K562 (cell line): ENCODE measurements at regions not wholly inside any gene's neighbourhood (a gene's known extent, or its start where the extent isn't known, plus 50 kb on each side); places are given as distances from the start of the nearest gene placed in this dataset.

Source experiments
- ATAC-seq: fragments of 200-7000 bp; cut with Tn5 transposase; 3 replicates; pipeline ENCODE4 v1.9.1; 2020; ENCODE audit warnings: moderate library complexity
- BruUV-seq: library from RNA; stranded (reverse); fragments of 400-500 nt; replicated peaks from 2 replicates; lab custom pipeline; 2021; lab: Mats Ljungman, UMichigan
- CTCF ChIA-PET: fragments of 300-600 bp; formaldehyde crosslinking; extraction: SDS; loops from one replicate; lab custom pipeline; 2021; ENCODE audit warnings: low intra/inter-chr PET ratio; lab: Yijun Ruan, JAX
- POLR2A ChIA-PET: fragments of 300-600, 350-650 bp; sonication (Branson Sonifier 250); formaldehyde crosslinking; extraction: SDS; loops from one replicate; lab custom pipeline; 2021; ENCODE audit warnings: antibody characterized with exemption, inconsistent platforms; lab: Yijun Ruan, JAX
- DNase-seq, 4 experiments: peaks; one replicate each; pipeline versions ENCODE4 v3.0.0 to v3.0.0-alpha.2; 2011 to 2018; ENCODE audit warnings: low spot score in 3 of 4, mixed read lengths in 3 of 4; ENCODE audit errors: extremely low read depth in 1 of 4
- FAIRE-seq: peaks from 2 replicates; lab custom pipeline; 2011; peaks lifted over from hg19 to GRCh38; lab: Jason Lieb, UNC
- H2AFZ ChIP-seq: 2 replicates; pipeline ENCODE4 v1.6.0; 2011; ENCODE audit warnings: low read depth, low read length, control low read depth, inconsistent platforms
- H3K27ac ChIP-seq: fragments of 200-600 bp; 3 replicates; pipeline ENCODE4 v1.8.0; 2011; ENCODE audit warnings: low read depth, mild to moderate bottlenecking, control low read depth, inconsistent platforms, low read length, moderate library complexity, mixed read lengths; ENCODE audit errors: extremely low read depth
- H3K27me3 ChIP-seq, 2 experiments: fragments of 300-600 bp in 1 of 2; 2 replicates in 1 of 2; 3 replicates in 1 of 2; pipeline versions ENCODE4 v1.6.0 to v1.8.0; 2011; ENCODE audit warnings: inconsistent platforms in 2 of 2, low read length in 2 of 2, mild to moderate bottlenecking in 1 of 2, mixed read lengths in 1 of 2, moderate library complexity in 1 of 2; ENCODE audit not compliant: control insufficient read depth in 2 of 2, insufficient read depth in 2 of 2
- H3K36me3 ChIP-seq: fragments of 300-600 bp; 3 replicates; pipeline ENCODE4 v1.8.0; 2011; ENCODE audit warnings: mild to moderate bottlenecking, low read length, inconsistent platforms; ENCODE audit not compliant: control insufficient read depth, insufficient read depth
- H3K4me1 ChIP-seq, 2 experiments: fragments of 200-600 bp in 1 of 2; replicated peaks in 1 of 2; 2 replicates in 1 of 2; 3 replicates in 1 of 2; pipeline versions ENCODE4 v1.5.1 to v1.8.0; 2011; ENCODE audit warnings: inconsistent platforms in 2 of 2, low read length in 2 of 2, mild to moderate bottlenecking in 1 of 2, mixed read lengths in 1 of 2, moderate library complexity in 1 of 2; ENCODE audit not compliant: control insufficient read depth in 2 of 2, insufficient read depth in 2 of 2
- H3K4me2 ChIP-seq: 2 replicates; pipeline ENCODE4 v1.6.1; 2011; ENCODE audit warnings: low read length, control low read depth, inconsistent platforms, mixed read lengths; ENCODE audit not compliant: insufficient read depth
- H3K4me3 ChIP-seq: fragments of 200-600 bp; sonication (generic), shearing (Covaris generic); 2 replicates; pipeline ENCODE4 v1.5.1; 2016; ENCODE audit warnings: control low read depth, inconsistent platforms
- H3K79me2 ChIP-seq: fragments of 200-600 bp; 3 replicates; pipeline ENCODE4 v1.8.0; 2011; ENCODE audit warnings: low read length, inconsistent platforms; ENCODE audit not compliant: control insufficient read depth, insufficient read depth
- H3K9ac ChIP-seq, 2 experiments: 2 replicates each; pipeline versions ENCODE4 v1.6.0 to v1.6.1; 2011; ENCODE audit warnings: low read depth in 2 of 2, low read length in 2 of 2, control low read depth in 1 of 2, inconsistent platforms in 1 of 2, mild to moderate bottlenecking in 1 of 2, mixed read lengths in 1 of 2; ENCODE audit not compliant: insufficient read depth in 1 of 2
- H3K9me1 ChIP-seq: one replicate; pipeline ENCODE4 v1.6.0; 2011; ENCODE audit warnings: inconsistent platforms, mild to moderate bottlenecking, low read length, moderate library complexity; ENCODE audit not compliant: control insufficient read depth, insufficient read depth
- H3K9me3 ChIP-seq: replicated peaks from 2 replicates; pipeline ENCODE4 v1.5.1; 2011; ENCODE audit warnings: low read depth, low read length, inconsistent platforms; ENCODE audit not compliant: control insufficient read depth, insufficient read depth
- H4K20me1 ChIP-seq: replicated peaks from 2 replicates; pipeline ENCODE4 v1.6.1; 2011; ENCODE audit warnings: low read length, inconsistent platforms, mixed read lengths; ENCODE audit not compliant: control insufficient read depth, insufficient read depth
- MTA1 ChIP-seq: fragments of 450-650 bp; IDR thresholded peaks from 2 replicates; pipeline ENCODE4 v1.6.1; 2017; ENCODE audit warnings: borderline replicate concordance
- RAD21 ChIP-seq, 2 experiments: fragments of 250-450 bp in 1 of 2; fragments of 450-650 bp in 1 of 2; sonication (Bioruptor Pico) in 1 of 2; formaldehyde crosslinking in 1 of 2; IDR thresholded peaks in 1 of 2; conservative IDR thresholded peaks in 1 of 2; 2 replicates each; pipeline versions ENCODE4 v1.4.0 to v1.8.0; 2020 to 2022; ENCODE audit warnings: mild to moderate bottlenecking in 2 of 2, moderate library complexity in 1 of 2
- SP1 ChIP-seq: sonication (generic); formaldehyde crosslinking; IDR thresholded peaks from 2 replicates; pipeline ENCODE4 v1.8.1; 2022; ENCODE audit warnings: mild to moderate bottlenecking, missing genetic modification reagents
- TAF1 ChIP-seq: IDR thresholded peaks from 2 replicates; pipeline ENCODE4 v1.6.1; 2011; ENCODE audit warnings: mild to moderate bottlenecking, low read length, moderate library complexity; ENCODE audit not compliant: insufficient read depth, control insufficient read depth, severe bottlenecking; ENCODE audit errors: extremely low read depth
- WGBS: fragments of 100-300 bp; shearing (Covaris generic); methylation state at CpG from one replicate; pipeline ENCODE4 v1.1.6; 2016; ENCODE audit warnings: low coverage, mixed read lengths; ENCODE audit not compliant: insufficient coverage; ENCODE audit errors: missing lambda C conversion rate; 5-methylcytosine and 5-hydroxymethylcytosine counted together
- in situ Hi-C: fragments of 300-500 bp; cut with MboI; formaldehyde crosslinking; loops from 4 replicates; pipeline ENCODE4 v1.15.0; 2018; ENCODE audit warnings: inconsistent platforms, mixed read lengths
- intact Hi-C: fragments of 100-400 bp; cut with micrococcal nuclease; formaldehyde crosslinking; loops from 2 replicates; pipeline ENCODE4 v1.14.2; 2022
- TF ChIP-seq, protein P1 (sequence below): sonication (generic); formaldehyde crosslinking; IDR thresholded peaks from 2 replicates; pipeline ENCODE4 v1.8.0; 2023; ENCODE audit warnings: mild to moderate bottlenecking, missing genetic modification reagents
- TF ChIP-seq, protein P2 (sequence below), 2 experiments: fragments of 450-650 bp; IDR thresholded peaks; 2 replicates each; pipeline ENCODE4 v1.6.1; 2016; ENCODE audit warnings: mild to moderate bottlenecking in 2 of 2, borderline replicate concordance in 1 of 2, low read depth in 1 of 2, moderate library complexity in 1 of 2

DNA sequence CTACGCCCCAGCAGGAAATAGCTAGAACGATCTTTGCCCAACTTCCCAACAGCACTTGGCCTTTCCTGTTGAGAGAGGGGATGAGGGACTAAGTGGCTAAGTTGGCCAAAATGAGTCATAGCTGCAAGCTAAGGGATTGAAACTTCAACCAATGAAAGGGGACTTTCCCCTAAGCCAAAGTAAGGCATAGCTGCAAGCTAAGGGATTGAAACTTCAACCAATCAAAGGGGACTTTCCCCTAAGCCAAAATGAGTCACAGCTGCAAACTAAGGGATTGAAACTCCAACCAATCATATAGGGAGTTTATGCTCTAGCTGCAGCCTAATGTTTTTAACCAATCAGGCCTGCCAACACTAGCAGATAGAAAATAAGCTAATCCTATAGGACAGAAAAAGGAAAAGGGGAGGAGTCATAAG is 100.5 kb upstream of the SSTR1 start:
- WGBS = 0% methylated on average over 2 of the region's 2 CpGs
- POLR2A ChIA-PET = no interaction called here
- Histone ChIP-seq H3K9ac (no peak overlapping the region), H3K27ac (no peak overlapping the region), H3K27me3 (no peaks in the 10 kb centered on the region), H4K20me1 (no peaks in the 10 kb centered on the region), H3K79me2 (no peaks in the 10 kb centered on the region), H3K9me3 (no peaks in the 10 kb centered on the region), H3K4me3 (no peak overlapping the region), H3K4me1 (no peaks in the 10 kb centered on the region), H3K9me1 (no peaks in the 10 kb centered on the region), H3K36me3 (no peaks in the 10 kb centered on the region), H3K4me2 (no peak overlapping the region), H2AFZ (no peak overlapping the region)
- intact Hi-C loops = no loop called here
- no peak for ATAC-seq
- BruUV-seq = no TSS peak
- in situ Hi-C loops = no loop called here
- DNase-seq = no peak
- no peak for FAIRE-seq
- no peak for TF ChIP-seq SP1 (CRISPR knock-in tag)
- CTCF ChIA-PET = no interaction called here

DNA sequence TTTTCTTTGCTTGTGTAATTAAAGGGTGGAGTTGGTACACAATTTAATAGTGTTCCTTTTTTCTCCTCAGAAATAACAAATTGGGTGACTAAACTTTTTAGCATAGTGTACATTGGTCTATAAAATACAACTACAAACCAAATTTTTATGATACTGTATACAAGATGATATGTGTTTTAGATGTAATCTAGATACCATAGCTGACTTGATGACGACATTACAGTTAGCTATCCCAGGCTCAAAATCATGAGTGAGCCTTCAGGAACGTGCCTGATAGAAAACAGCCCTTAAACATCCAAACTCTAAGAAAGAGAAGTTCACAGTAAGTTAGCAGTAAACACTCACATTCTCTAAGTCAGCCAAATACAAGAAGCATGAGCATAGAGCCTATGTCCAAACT is 99.0 kb upstream of the SSTR1 start:
- H2AFZ ChIP-seq = no peak overlapping the region
- BruUV-seq = no TSS peak
- no peak overlapping the region for H3K4me2 ChIP-seq
- H3K4me1 ChIP-seq = no peaks in the 10 kb centered on the region
- 0% methylated on average over 2 of the region's 2 CpGs for WGBS
- ATAC-seq (no peak), FAIRE-seq (no peak), DNase-seq (no peak)
- no peaks in the 10 kb centered on the region for H3K79me2 ChIP-seq
- no peak overlapping the region for H3K9ac ChIP-seq
- no peak overlapping the region for H3K4me3 ChIP-seq
- H3K27me3 ChIP-seq = no peaks in the 10 kb centered on the region
- H3K36me3 ChIP-seq = no peaks in the 10 kb centered on the region
- intact Hi-C loops = no loop called here
- H3K9me3 ChIP-seq = no peaks in the 10 kb centered on the region
- no peaks in the 10 kb centered on the region for H3K9me1 ChIP-seq
- H3K27ac ChIP-seq = no peak overlapping the region
- ChIA-PET CTCF (no interaction called here), POLR2A (no interaction called here)
- no peaks in the 10 kb centered on the region for H4K20me1 ChIP-seq
- in situ Hi-C loops = no loop called here
- TF ChIP-seq MTA1 (no peak), RAD21 (CRISPR knock-in tag; conservative IDR thresholded peaks at IDR 0.05 in 1 of 2, IDR thresholded peaks at IDR 0.05 in 1 of 2) (no peak), TAF1 (no peak)
- TF ChIP-seq, protein P1, sequence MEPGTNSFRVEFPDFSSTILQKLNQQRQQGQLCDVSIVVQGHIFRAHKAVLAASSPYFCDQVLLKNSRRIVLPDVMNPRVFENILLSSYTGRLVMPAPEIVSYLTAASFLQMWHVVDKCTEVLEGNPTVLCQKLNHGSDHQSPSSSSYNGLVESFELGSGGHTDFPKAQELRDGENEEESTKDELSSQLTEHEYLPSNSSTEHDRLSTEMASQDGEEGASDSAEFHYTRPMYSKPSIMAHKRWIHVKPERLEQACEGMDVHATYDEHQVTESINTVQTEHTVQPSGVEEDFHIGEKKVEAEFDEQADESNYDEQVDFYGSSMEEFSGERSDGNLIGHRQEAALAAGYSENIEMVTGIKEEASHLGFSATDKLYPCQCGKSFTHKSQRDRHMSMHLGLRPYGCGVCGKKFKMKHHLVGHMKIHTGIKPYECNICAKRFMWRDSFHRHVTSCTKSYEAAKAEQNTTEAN (CRISPR knock-in tag) = no peak
- TF ChIP-seq, protein P2, sequence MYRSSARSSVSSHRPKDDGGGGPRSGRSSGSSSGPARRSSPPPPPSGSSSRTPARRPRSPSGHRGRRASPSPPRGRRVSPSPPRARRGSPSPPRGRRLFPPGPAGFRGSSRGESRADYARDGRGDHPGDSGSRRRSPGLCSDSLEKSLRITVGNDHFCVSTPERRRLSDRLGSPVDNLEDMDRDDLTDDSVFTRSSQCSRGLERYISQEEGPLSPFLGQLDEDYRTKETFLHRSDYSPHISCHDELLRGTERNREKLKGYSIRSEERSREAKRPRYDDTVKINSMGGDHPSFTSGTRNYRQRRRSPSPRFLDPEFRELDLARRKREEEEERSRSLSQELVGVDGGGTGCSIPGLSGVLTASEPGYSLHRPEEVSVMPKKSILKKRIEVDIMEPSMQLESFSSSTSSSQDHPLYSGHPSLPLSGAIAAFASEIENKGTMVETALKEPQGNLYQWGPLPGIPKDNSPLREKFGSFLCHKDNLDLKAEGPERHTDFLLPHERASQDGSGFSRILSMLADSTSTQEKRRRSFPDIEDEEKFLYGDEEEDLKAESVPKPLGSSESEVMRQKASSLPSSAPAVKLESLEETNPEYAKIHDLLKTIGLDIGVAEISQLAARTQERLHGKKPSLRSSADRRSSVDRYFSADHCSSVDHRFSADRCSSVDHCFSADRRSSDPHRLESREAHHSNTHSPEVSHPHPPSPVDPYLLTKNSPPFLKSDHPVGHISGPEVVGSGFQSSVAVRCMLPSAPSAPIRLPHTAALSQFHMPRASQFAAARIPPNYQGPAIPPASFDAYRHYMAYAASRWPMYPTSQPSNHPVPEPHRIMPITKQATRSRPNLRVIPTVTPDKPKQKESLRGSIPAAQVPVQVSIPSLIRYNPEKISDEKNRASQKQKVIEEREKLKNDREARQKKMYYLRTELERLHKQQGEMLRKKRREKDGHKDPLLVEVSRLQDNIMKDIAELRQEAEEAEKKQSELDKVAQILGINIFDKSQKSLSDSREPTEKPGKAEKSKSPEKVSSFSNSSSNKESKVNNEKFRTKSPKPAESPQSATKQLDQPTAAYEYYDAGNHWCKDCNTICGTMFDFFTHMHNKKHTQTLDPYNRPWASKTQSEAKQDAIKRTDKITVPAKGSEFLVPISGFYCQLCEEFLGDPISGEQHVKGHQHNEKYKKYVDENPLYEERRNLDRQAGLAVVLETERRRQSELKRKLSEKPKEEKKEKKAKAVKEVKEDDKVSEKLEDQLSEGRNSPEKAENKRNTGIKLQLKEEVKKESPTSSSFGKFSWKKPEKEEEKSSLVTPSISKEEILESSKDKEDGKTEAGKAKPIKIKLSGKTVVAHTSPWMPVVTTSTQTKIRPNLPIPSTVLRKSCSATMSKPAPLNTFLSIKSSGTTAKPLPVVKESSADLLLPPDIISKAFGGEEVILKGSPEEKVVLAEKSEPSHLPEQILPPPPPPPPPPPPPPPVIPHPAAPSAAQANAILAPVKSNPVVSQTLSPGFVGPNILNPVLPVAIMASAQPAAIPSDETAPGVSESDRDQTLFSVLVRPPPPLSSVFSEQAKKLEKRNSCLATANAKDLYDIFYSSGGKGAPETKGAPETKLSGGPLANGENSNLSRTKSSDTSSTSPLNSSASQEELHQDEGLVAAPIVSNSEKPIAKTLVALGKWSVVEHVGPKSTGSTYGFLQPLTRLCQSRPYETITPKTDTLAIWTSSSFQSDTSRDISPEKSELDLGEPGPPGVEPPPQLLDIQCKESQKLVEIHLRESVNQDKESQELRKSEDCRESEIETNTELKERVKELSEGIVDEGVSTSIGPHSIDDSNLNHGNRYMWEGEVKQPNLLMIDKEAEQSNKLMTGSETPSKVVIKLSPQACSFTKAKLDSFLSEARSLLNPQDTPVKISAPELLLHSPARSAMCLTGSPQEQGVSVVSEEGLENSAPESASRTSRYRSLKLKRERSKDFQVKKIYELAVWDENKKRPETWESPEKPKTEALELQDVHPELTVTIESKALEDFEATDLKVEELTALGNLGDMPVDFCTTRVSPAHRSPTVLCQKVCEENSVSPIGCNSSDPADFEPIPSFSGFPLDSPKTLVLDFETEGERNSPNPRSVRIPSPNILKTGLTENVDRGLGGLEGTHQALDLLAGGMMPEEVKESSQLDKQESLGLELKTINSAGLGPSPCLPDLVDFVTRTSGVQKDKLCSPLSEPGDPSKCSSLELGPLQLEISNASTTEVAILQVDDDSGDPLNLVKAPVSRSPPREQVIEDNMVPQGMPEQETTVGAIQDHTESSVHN (IDR thresholded peaks at IDR 0.05; ENCODE audit: borderline replicate concordance in 1 of 2, low read depth in 1 of 2) = no peak
